ENCODE measurements at regions not wholly inside any gene's neighbourhood (a gene's known extent, or its start where the extent isn't known, plus 50 kb on each side); places are given as distances from the start of the nearest gene placed in this dataset.

- H3K27ac ChIP-seq, result no peak overlapping the region
- intact Hi-C loops (cut with DNase I), result no loop called here
- H3K36me3 ChIP-seq (ENCODE audit: insufficient read depth in 1 of 2, low read depth in 1 of 2), result no peaks in the 10 kb centered on the region
- no peaks in the 10 kb centered on the region for H3K4me1 ChIP-seq
- H3K4me3 ChIP-seq, result no peak overlapping the region
- no peak for ATAC-seq
- no peaks in the 10 kb centered on the region for H3K27me3 ChIP-seq (ENCODE audit: insufficient read depth in 3 of 3, low read length in 2 of 3)
- no peak for DNase-seq
- TF ChIP-seq, protein P1, sequence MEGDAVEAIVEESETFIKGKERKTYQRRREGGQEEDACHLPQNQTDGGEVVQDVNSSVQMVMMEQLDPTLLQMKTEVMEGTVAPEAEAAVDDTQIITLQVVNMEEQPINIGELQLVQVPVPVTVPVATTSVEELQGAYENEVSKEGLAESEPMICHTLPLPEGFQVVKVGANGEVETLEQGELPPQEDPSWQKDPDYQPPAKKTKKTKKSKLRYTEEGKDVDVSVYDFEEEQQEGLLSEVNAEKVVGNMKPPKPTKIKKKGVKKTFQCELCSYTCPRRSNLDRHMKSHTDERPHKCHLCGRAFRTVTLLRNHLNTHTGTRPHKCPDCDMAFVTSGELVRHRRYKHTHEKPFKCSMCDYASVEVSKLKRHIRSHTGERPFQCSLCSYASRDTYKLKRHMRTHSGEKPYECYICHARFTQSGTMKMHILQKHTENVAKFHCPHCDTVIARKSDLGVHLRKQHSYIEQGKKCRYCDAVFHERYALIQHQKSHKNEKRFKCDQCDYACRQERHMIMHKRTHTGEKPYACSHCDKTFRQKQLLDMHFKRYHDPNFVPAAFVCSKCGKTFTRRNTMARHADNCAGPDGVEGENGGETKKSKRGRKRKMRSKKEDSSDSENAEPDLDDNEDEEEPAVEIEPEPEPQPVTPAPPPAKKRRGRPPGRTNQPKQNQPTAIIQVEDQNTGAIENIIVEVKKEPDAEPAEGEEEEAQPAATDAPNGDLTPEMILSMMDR (IDR thresholded peaks at IDR 0.05), result no peak
- WGBS, 3 donors, result 48 to 64% (median 57%) methylated on average over 2 of the region's 2 CpGs
- H3K9me3 ChIP-seq, result no peaks in the 10 kb centered on the region
Measured at GRCh38 chr12:14059548-14059947, 78.1 kb upstream of the GRIN2B start.

DNA sequence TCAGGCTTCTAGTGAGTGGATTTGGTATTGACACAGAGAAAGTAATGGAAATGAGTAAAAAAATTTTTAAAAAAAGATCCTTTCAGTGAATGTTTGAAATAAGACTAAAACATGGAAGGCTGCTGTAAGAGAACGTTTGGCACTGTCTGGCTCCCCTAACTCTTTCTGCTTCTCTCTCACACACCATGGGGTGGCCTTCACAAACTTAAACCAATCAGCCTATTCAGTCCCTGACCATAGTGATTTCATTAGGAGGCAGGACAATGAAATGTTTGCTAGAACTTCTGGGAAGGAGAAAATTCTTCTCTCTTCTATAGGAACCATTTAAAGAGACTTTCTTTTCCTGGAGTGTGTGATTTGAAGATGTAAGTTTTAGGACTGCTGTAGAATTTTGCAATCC, 84.2 kb upstream of the GRIN2B start:
- intact Hi-C loops (cut with DNase I), result loop anchor here in 1 of 2 donors (10.0 kb wide), 1 partner anchor 859 kb away; no protein-coding TSS in a partner anchor
- Histone ChIP-seq H3K4me1 (no peaks in the 10 kb centered on the region), H3K27ac (no peak overlapping the region), H3K27me3 (ENCODE audit: insufficient read depth in 3 of 3, low read length in 2 of 3) (no peaks in the 10 kb centered on the region), H3K36me3 (ENCODE audit: insufficient read depth in 1 of 2, low read depth in 1 of 2) (no peaks in the 10 kb centered on the region), H3K4me3 (no peak overlapping the region), H3K9me3 (no peaks in the 10 kb centered on the region)
- ATAC-seq (no peak), DNase-seq (no peak)
- TF ChIP-seq, protein P1 (IDR thresholded peaks at IDR 0.05), result no peak
- WGBS, 3 donors, result 25 to 39% (median 38%) methylated on average over 1 of the region's 1 CpG

DNA sequence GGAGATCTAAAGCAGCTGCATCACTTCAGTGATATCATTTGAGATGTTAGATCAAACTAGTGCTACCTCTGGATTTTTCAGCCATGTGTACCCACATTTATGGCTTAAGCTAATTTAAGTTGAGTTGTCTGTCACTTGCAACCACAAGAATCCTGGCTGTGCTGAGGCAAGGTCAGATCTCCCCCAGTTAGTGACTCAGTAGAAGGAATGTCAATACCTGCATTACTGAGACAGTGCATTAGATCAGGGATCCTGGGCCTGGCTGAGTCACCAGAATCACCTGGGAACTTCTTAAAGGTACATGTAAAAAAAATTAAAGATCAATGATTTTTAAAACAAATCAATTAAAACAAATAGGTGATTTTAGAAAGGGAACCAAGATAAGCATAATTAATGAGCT, 84.6 kb upstream of the GRIN2B start:
- DNase-seq (no peak), ATAC-seq (no peak)
- Histone ChIP-seq H3K4me3 (no peak overlapping the region), H3K27ac (no peak overlapping the region), H3K9me3 (no peaks in the 10 kb centered on the region), H3K36me3 (ENCODE audit: insufficient read depth in 1 of 2, low read depth in 1 of 2) (no peaks in the 10 kb centered on the region), H3K27me3 (ENCODE audit: insufficient read depth in 3 of 3, low read length in 2 of 3) (no peaks in the 10 kb centered on the region), H3K4me1 (no peaks in the 10 kb centered on the region)
- intact Hi-C loops (cut with DNase I), result loop anchor here in 1 of 2 donors (10.0 kb wide), 1 partner anchor 859 kb away; no protein-coding TSS in a partner anchor
- TF ChIP-seq, protein P1 (IDR thresholded peaks at IDR 0.05), result no peak

- TF ChIP-seq, protein P1 (IDR thresholded peaks at IDR 0.05), result no peak
- no peak for DNase-seq
- Histone ChIP-seq H3K36me3 (ENCODE audit: insufficient read depth in 1 of 2, low read depth in 1 of 2) (no peaks in the 10 kb centered on the region), H3K9me3 (no peaks in the 10 kb centered on the region), H3K4me1 (no peaks in the 10 kb centered on the region), H3K4me3 (no peak overlapping the region), H3K27me3 (ENCODE audit: insufficient read depth in 3 of 3, low read length in 2 of 3) (no peaks in the 10 kb centered on the region), H3K27ac (no peak overlapping the region)
- intact Hi-C loops (cut with DNase I), result loop anchor here in 1 of 2 donors (10.0 kb wide), 1 partner anchor 856 kb away; no protein-coding TSS in a partner anchor
- ATAC-seq, result no peak
- 88 to 92% (median 91%) methylated on average over 2 of the region's 2 CpGs for WGBS, 3 donors
Measured at GRCh38 chr12:14068961-14069360, 87.6 kb upstream of the GRIN2B start.

DNA sequence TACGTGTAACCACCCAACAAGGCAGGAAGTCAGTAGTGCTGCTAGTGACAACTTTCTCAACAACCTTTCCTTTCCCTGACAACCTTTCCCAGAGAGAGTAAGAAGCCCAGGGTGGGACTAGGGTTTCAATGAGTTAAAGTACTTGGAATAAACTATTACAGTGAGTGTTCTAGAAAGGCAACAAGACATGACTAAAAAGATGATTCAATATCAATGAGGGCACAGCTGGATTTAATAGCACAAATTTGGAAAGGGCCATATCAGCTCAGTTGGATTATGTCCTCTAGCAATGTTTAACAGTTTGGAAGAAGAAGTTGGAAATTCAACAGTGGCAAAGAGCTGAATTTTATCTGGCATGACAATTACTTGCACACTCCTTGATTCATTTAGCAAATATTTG, 90.4 kb upstream of the GRIN2B start:
- Histone ChIP-seq H3K27ac (no peak overlapping the region), H3K4me1 (no peaks in the 10 kb centered on the region), H3K27me3 (ENCODE audit: insufficient read depth in 3 of 3, low read length in 2 of 3) (no peaks in the 10 kb centered on the region), H3K9me3 (peaks cover 5% of the 10 kb centered on the region), H3K4me3 (no peak overlapping the region), H3K36me3 (ENCODE audit: insufficient read depth in 1 of 2, low read depth in 1 of 2) (no peaks in the 10 kb centered on the region)
- no peak for DNase-seq
- intact Hi-C loops (cut with DNase I), result no loop called here
- 44 to 64% (median 61%) methylated on average over 1 of the region's 1 CpG for WGBS, 3 donors
- TF ChIP-seq, protein P1 (IDR thresholded peaks at IDR 0.05), result no peak
- no peak for ATAC-seq
